Lower leg skin (tissue), 4 donors: ENCODE measurements at regions not wholly inside any gene's neighbourhood (a gene's known extent, or its start where the extent isn't known, plus 50 kb on each side); places are given as distances from the start of the nearest gene placed in this dataset.

Experiments used
- DNase-seq, 2 donors: peaks; one replicate each; pipeline ENCODE4 v3.0.0-alpha.2; 2019; ENCODE audit warnings: low spot score in 2 of 2
- H3K4me3 ChIP-seq: fragments of 200-600 bp; sonication (generic); 2 replicates; pipeline ENCODE4 v1.5.1; 2017; ENCODE audit warnings: mild to moderate bottlenecking, low read depth; ENCODE audit not compliant: poor library complexity, severe bottlenecking
- POLR2A ChIP-seq, 2 donors: fragments of 450-650 bp; IDR thresholded peaks; one replicate each; pipeline ENCODE4 v1.6.1; 2016 to 2017; ENCODE audit warnings: antibody characterized with exemption in 2 of 2, mild to moderate bottlenecking in 1 of 2, moderate library complexity in 1 of 2
- WGBS, 2 donors: methylation state at CpG; one replicate each; pipeline ENCODE4 v1.1.5; 2018; 5-methylcytosine and 5-hydroxymethylcytosine counted together
- intact Hi-C: fragments of 100-400 bp; cut with DNase I; formaldehyde crosslinking; loops from one replicate; pipeline ENCODE4 v1.15.0; 2023; ENCODE audit warnings: low total_unique reads
- TF ChIP-seq, protein P1 (sequence below), 3 donors: fragments of 450-650 bp; IDR thresholded peaks; one replicate each; pipeline ENCODE4 v1.5.1; 2016; ENCODE audit warnings: antibody characterized with exemption in 3 of 3, mild to moderate bottlenecking in 3 of 3, moderate library complexity in 2 of 3

GRCh38 chr1:95951371-95952102 is 717.5 kb downstream of the RWDD3 start:
- no peak for DNase-seq
- TF ChIP-seq POLR2A (IDR thresholded peaks at IDR 0.05) = no peak
- TF ChIP-seq, protein P1, sequence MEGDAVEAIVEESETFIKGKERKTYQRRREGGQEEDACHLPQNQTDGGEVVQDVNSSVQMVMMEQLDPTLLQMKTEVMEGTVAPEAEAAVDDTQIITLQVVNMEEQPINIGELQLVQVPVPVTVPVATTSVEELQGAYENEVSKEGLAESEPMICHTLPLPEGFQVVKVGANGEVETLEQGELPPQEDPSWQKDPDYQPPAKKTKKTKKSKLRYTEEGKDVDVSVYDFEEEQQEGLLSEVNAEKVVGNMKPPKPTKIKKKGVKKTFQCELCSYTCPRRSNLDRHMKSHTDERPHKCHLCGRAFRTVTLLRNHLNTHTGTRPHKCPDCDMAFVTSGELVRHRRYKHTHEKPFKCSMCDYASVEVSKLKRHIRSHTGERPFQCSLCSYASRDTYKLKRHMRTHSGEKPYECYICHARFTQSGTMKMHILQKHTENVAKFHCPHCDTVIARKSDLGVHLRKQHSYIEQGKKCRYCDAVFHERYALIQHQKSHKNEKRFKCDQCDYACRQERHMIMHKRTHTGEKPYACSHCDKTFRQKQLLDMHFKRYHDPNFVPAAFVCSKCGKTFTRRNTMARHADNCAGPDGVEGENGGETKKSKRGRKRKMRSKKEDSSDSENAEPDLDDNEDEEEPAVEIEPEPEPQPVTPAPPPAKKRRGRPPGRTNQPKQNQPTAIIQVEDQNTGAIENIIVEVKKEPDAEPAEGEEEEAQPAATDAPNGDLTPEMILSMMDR (IDR thresholded peaks at IDR 0.05) = no peak
- intact Hi-C loops = no loop called here
- no peak overlapping the region for H3K4me3 ChIP-seq
- 62 to 64% methylated on average over 12 of the region's 12 CpGs for WGBS, 2 donors

- no peak for DNase-seq
- WGBS, 2 donors = 2 to 10% methylated on average over 4 of the region's 4 CpGs
- no peak overlapping the region for H3K4me3 ChIP-seq
- intact Hi-C loops = no loop called here
- TF ChIP-seq, protein P1 (IDR thresholded peaks at IDR 0.05) = no peak
- no peak for TF ChIP-seq POLR2A (IDR thresholded peaks at IDR 0.05)
Measured at GRCh38 chr1:95953015-95953414, 719.0 kb downstream of the RWDD3 start.

- H3K4me3 ChIP-seq = no peak overlapping the region
- TF ChIP-seq, protein P1 (IDR thresholded peaks at IDR 0.05) = no peak
- TF ChIP-seq POLR2A (IDR thresholded peaks at IDR 0.05) = no peak
- 86 to 90% methylated on average over 3 of the region's 3 CpGs for WGBS, 2 donors
- intact Hi-C loops = no loop called here
- no peak for DNase-seq
Measured at GRCh38 chr1:95954585-95954984, 720.6 kb downstream of the RWDD3 start.

GRCh38 chr1:95956215-95956614 is 722.2 kb downstream of the RWDD3 start:
- TF ChIP-seq, protein P1 (IDR thresholded peaks at IDR 0.05) = no peak
- TF ChIP-seq POLR2A (IDR thresholded peaks at IDR 0.05) = no peak
- H3K4me3 ChIP-seq = no peak overlapping the region
- DNase-seq = no peak
- intact Hi-C loops = no loop called here

DNA sequence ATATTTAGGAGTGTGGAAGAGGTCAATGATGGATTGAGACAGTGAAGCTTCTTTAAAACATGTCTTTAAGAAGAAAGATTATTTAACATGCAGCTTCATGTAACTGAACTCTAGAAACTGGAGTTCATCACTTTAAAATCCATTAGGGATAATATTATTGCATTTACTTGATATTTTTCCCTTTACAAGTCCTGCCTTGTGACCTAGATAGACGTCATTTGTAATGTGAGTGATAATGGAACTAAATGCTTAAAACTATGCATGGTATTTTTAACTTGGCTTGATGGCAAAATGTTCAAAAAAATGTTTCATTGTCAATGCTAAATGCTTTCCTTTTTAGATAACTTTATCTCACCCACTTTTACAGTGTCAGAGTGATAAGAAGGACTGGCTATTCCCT is 723.7 kb downstream of the RWDD3 start:
- 20 to 24% methylated on average over 1 of the region's 1 CpG for WGBS, 2 donors
- no peak overlapping the region for H3K4me3 ChIP-seq
- DNase-seq = no peak
- intact Hi-C loops = no loop called here
- TF ChIP-seq POLR2A (IDR thresholded peaks at IDR 0.05) = no peak
- TF ChIP-seq, protein P1 (IDR thresholded peaks at IDR 0.05) = no peak

DNA sequence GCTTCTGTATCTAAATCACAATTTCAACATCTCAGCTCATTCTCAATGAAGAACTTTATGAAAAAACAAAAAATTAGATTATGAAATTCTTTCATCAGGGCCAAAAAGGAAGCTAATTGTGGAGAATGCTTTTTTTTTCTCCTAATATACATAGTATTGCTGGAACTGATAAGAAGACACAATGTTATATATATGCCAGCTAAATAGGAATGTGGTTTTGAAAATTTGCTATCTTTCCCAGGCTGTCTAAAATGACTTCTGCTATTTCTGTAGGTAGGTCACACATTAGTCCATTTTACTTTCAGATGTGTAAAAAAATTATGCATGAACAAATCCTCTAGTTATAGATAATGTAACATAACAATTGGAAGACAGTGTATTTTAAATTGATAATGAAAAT is 732.9 kb downstream of the RWDD3 start:
- H3K4me3 ChIP-seq = no peak overlapping the region
- no peak for DNase-seq
- no peak for TF ChIP-seq POLR2A (IDR thresholded peaks at IDR 0.05)
- TF ChIP-seq, protein P1 (IDR thresholded peaks at IDR 0.05) = no peak
- intact Hi-C loops = no loop called here
